ENCODE measurements at regions not wholly inside any gene's neighbourhood (a gene's known extent, or its start where the extent isn't known, plus 50 kb on each side); places are given as distances from the start of the nearest gene placed in this dataset.

GRCh38 chr5:152100462-152100861, 175.8 kb upstream of the GLRA1 start:
- H3K36me3 Mint-ChIP-seq (ENCODE audit: low read depth): no peaks in the 10 kb centered on the region
- no peak overlapping the region for H3K4me3 Mint-ChIP-seq
- peaks cover 2% of the 10 kb centered on the region for H3K4me1 Mint-ChIP-seq (ENCODE audit: low read depth)
- POLR2A ChIA-PET: no interaction called here
- ATAC-seq: no peak
- CTCF ChIA-PET: no interaction called here
- peaks cover 3% of the 10 kb centered on the region for H3K27me3 Mint-ChIP-seq (ENCODE audit: low read depth)
- no peak overlapping the region for H3K27ac Mint-ChIP-seq
- peaks cover 4% of the 10 kb centered on the region for H3K9me3 Mint-ChIP-seq (ENCODE audit: insufficient read depth)
- no peak for DNase-seq

- Mint-ChIP-seq H3K27ac (no peak overlapping the region), H3K4me3 (no peak overlapping the region), H3K9me3 (ENCODE audit: insufficient read depth) (peaks cover under 1% of the 10 kb centered on the region), H3K27me3 (ENCODE audit: low read depth) (peaks cover 3% of the 10 kb centered on the region), H3K36me3 (ENCODE audit: low read depth) (no peaks in the 10 kb centered on the region), H3K4me1 (ENCODE audit: low read depth) (peaks cover 2% of the 10 kb centered on the region)
- ATAC-seq (no peak), DNase-seq (no peak)
- ChIA-PET POLR2A (no interaction called here), CTCF (no interaction called here)
These were observed 172.5 kb upstream of the GLRA1 start for GRCh38 chr5:152097128-152097527.

DNA sequence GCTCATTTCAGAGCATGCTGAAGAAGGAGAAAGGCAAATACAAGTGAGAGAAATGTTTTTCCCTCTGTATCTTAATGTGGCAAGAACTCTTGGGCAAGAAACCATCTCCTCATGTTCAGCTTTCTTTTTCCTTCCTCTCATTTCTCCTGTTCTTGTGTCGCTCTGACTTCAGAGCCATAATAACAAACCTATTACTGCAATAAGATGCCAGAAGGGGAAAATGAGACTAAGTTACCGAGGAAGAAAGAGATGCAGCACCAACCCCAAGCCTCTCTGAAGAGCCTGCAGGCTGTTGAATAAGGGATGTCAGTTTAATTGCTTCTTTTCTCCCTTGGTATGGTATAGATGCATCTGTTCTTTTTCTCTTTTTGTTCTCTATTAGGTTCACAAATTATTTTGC, 170.1 kb upstream of the GLRA1 start:
- CTCF ChIA-PET: no interaction called here
- no peak overlapping the region for H3K27ac Mint-ChIP-seq
- H3K9me3 Mint-ChIP-seq (ENCODE audit: insufficient read depth): no peaks in the 10 kb centered on the region
- peaks cover 3% of the 10 kb centered on the region for H3K27me3 Mint-ChIP-seq (ENCODE audit: low read depth)
- ATAC-seq: no peak
- no peak overlapping the region for H3K4me3 Mint-ChIP-seq
- DNase-seq: no peak
- peaks cover 2% of the 10 kb centered on the region for H3K4me1 Mint-ChIP-seq (ENCODE audit: low read depth)
- no peaks in the 10 kb centered on the region for H3K36me3 Mint-ChIP-seq (ENCODE audit: low read depth)
- POLR2A ChIA-PET: no interaction called here

DNA sequence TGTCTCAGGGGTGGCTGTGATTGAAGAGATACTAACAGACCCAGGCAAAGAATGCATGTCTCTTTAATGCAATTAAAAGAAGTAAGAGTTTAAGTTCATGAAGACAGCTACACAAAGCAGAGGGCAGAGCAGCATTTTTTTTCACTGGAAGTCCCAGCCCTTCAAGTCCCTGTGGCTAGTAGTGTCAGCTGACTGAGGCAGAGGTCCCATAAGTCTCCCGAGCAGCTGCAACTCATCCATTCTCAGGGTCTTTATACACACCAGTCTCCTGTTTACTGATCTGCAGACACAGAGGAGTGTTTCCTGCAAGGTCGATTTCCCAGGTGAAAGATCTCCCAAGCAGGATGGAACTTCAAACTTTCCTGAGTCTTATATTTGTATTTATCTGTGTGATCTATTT, 169.4 kb upstream of the GLRA1 start:
- H3K4me3 Mint-ChIP-seq: no peak overlapping the region
- ChIA-PET POLR2A (no interaction called here), CTCF (no interaction called here)
- H3K9me3 Mint-ChIP-seq (ENCODE audit: insufficient read depth): no peaks in the 10 kb centered on the region
- peaks cover 2% of the 10 kb centered on the region for H3K4me1 Mint-ChIP-seq (ENCODE audit: low read depth)
- H3K27ac Mint-ChIP-seq: no peak overlapping the region
- ATAC-seq (no peak), DNase-seq (no peak)
- H3K27me3 Mint-ChIP-seq (ENCODE audit: low read depth): peaks cover 3% of the 10 kb centered on the region
- no peaks in the 10 kb centered on the region for H3K36me3 Mint-ChIP-seq (ENCODE audit: low read depth)

- ChIA-PET CTCF (no interaction called here), POLR2A (no interaction called here)
- DNase-seq (no peak), ATAC-seq (no peak)
- peaks cover 3% of the 10 kb centered on the region for H3K27me3 Mint-ChIP-seq (ENCODE audit: low read depth)
- H3K36me3 Mint-ChIP-seq (ENCODE audit: low read depth): no peaks in the 10 kb centered on the region
- H3K4me1 Mint-ChIP-seq (ENCODE audit: low read depth): peaks cover 2% of the 10 kb centered on the region
- no peaks in the 10 kb centered on the region for H3K9me3 Mint-ChIP-seq (ENCODE audit: insufficient read depth)
- no peak overlapping the region for H3K4me3 Mint-ChIP-seq
- no peak overlapping the region for H3K27ac Mint-ChIP-seq
These were observed 167.9 kb upstream of the GLRA1 start for GRCh38 chr5:152092580-152092979.

DNA sequence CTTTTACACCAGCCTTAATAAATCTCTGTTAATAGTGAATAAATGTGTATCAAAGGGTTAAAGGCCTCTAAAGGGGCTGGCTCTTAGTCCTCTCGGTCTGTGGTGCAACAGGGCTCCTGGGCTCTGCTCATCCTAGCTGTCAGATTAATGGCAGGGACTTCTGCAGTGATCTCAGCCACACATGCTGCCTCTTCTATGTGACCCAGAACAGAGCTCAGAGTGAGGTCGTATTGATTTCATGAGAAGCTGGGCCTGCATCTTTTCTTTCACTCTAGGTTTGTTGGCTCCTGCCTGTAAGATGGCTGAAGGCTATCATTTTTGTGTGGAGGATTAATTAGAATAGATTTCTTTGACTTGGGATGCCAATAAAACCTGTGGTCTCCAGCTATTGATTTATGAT, 165.0 kb upstream of the GLRA1 start:
- H3K27ac Mint-ChIP-seq: no peak overlapping the region

GRCh38 chr5:152086668-152087067, 162.0 kb upstream of the GLRA1 start:
- Mint-ChIP-seq H3K9me3 (ENCODE audit: insufficient read depth) (no peaks in the 10 kb centered on the region), H3K4me3 (no peak overlapping the region), H3K36me3 (ENCODE audit: low read depth) (no peaks in the 10 kb centered on the region), H3K27me3 (ENCODE audit: low read depth) (no peaks in the 10 kb centered on the region), H3K27ac (no peak overlapping the region), H3K4me1 (ENCODE audit: low read depth) (no peaks in the 10 kb centered on the region)
- ChIA-PET POLR2A (no interaction called here), CTCF (no interaction called here)
- DNase-seq (no peak), ATAC-seq (no peak)

More for the DNA sequence above, 165.0 kb upstream of the GLRA1 start:
- no peak for ATAC-seq
- CTCF ChIA-PET: interaction anchor here (0.6 kb wide), 1 partner anchor 426 kb away, joined by 3 read pairs; no protein-coding TSS in a partner anchor
- POLR2A ChIA-PET: no interaction called here
- no peak overlapping the region for H3K4me3 Mint-ChIP-seq
- H3K36me3 Mint-ChIP-seq (ENCODE audit: low read depth): no peaks in the 10 kb centered on the region
- H3K4me1 Mint-ChIP-seq (ENCODE audit: low read depth): no peaks in the 10 kb centered on the region
- no peak for DNase-seq
- H3K9me3 Mint-ChIP-seq (ENCODE audit: insufficient read depth): no peaks in the 10 kb centered on the region
- no peaks in the 10 kb centered on the region for H3K27me3 Mint-ChIP-seq (ENCODE audit: low read depth)

- ChIA-PET POLR2A (no interaction called here), CTCF (no interaction called here)
- H3K4me1 Mint-ChIP-seq (ENCODE audit: low read depth): no peaks in the 10 kb centered on the region
- H3K4me3 Mint-ChIP-seq: no peak overlapping the region
- H3K9me3 Mint-ChIP-seq (ENCODE audit: insufficient read depth): no peaks in the 10 kb centered on the region
- ATAC-seq (no peak), DNase-seq (no peak)
- no peak overlapping the region for H3K27ac Mint-ChIP-seq
- no peaks in the 10 kb centered on the region for H3K27me3 Mint-ChIP-seq (ENCODE audit: low read depth)
- H3K36me3 Mint-ChIP-seq (ENCODE audit: low read depth): no peaks in the 10 kb centered on the region
These were observed 159.8 kb upstream of the GLRA1 start for GRCh38 chr5:152084476-152084875.

- H3K9me3 Mint-ChIP-seq (ENCODE audit: insufficient read depth): no peaks in the 10 kb centered on the region
- H3K27ac Mint-ChIP-seq: no peak overlapping the region
These were observed 158.6 kb upstream of the GLRA1 start for GRCh38 chr5:152083231-152083630.

GRCh38 chr5:152072091-152072490, 147.4 kb upstream of the GLRA1 start:
- POLR2A ChIA-PET: no interaction called here
- ATAC-seq: no peak

More at GRCh38 chr5:152083231-152083630, 158.6 kb upstream of the GLRA1 start:
- H3K4me3 Mint-ChIP-seq: no peak overlapping the region
- no peaks in the 10 kb centered on the region for H3K36me3 Mint-ChIP-seq (ENCODE audit: low read depth)
- H3K4me1 Mint-ChIP-seq (ENCODE audit: low read depth): no peaks in the 10 kb centered on the region
- no peaks in the 10 kb centered on the region for H3K27me3 Mint-ChIP-seq (ENCODE audit: low read depth)
- ATAC-seq (no peak), DNase-seq (no peak)
- ChIA-PET CTCF (interaction anchor here (1.2 kb wide), 1 partner anchor 60 kb away, joined by 3 read pairs; no protein-coding TSS in a partner anchor), POLR2A (no interaction called here)

GRCh38 chr5:152070591-152070990, 145.9 kb upstream of the GLRA1 start:
- no peak overlapping the region for H3K4me3 Mint-ChIP-seq
- H3K9me3 Mint-ChIP-seq (ENCODE audit: insufficient read depth): no peaks in the 10 kb centered on the region
- DNase-seq (no peak), ATAC-seq (no peak)
- H3K4me1 Mint-ChIP-seq (ENCODE audit: low read depth): no peaks in the 10 kb centered on the region
- H3K27me3 Mint-ChIP-seq (ENCODE audit: low read depth): peaks cover 2% of the 10 kb centered on the region
- POLR2A ChIA-PET: no interaction called here
- H3K27ac Mint-ChIP-seq: no peak overlapping the region
- CTCF ChIA-PET: no interaction called here
- H3K36me3 Mint-ChIP-seq (ENCODE audit: low read depth): no peaks in the 10 kb centered on the region

More at GRCh38 chr5:152072091-152072490, 147.4 kb upstream of the GLRA1 start:
- Mint-ChIP-seq H3K36me3 (ENCODE audit: low read depth) (no peaks in the 10 kb centered on the region), H3K9me3 (ENCODE audit: insufficient read depth) (no peaks in the 10 kb centered on the region), H3K27me3 (ENCODE audit: low read depth) (peaks cover 2% of the 10 kb centered on the region), H3K4me1 (ENCODE audit: low read depth) (no peaks in the 10 kb centered on the region), H3K4me3 (no peak overlapping the region), H3K27ac (no peak overlapping the region)
- DNase-seq: no peak
- CTCF ChIA-PET: no interaction called here

DNA sequence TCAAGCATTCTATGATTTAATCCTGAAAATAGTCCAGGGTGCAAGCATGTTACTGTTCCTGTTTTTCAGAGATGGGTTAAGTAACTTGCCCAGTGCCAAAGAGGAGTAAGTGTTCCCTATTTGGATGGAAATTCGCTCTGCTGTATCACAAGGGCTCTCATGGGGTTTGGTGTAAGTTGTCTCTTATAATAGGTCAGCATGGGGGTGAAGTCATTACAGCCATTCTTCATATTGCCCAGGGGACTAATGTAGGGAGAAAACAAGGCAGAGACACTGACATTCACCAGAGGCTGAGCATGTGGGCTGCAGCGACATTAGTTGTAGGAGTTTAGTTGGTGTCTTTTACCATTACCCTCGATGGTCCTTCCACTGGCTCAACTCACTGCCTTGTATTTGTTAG, 142.1 kb upstream of the GLRA1 start:
- DNase-seq (no peak), ATAC-seq (no peak)
- ChIA-PET CTCF (no interaction called here), POLR2A (no interaction called here)
- no peaks in the 10 kb centered on the region for H3K27me3 Mint-ChIP-seq (ENCODE audit: low read depth)
- no peaks in the 10 kb centered on the region for H3K9me3 Mint-ChIP-seq (ENCODE audit: insufficient read depth)
- no peak overlapping the region for H3K27ac Mint-ChIP-seq
- no peaks in the 10 kb centered on the region for H3K4me1 Mint-ChIP-seq (ENCODE audit: low read depth)
- H3K36me3 Mint-ChIP-seq (ENCODE audit: low read depth): no peaks in the 10 kb centered on the region
- H3K4me3 Mint-ChIP-seq: no peak overlapping the region

DNA sequence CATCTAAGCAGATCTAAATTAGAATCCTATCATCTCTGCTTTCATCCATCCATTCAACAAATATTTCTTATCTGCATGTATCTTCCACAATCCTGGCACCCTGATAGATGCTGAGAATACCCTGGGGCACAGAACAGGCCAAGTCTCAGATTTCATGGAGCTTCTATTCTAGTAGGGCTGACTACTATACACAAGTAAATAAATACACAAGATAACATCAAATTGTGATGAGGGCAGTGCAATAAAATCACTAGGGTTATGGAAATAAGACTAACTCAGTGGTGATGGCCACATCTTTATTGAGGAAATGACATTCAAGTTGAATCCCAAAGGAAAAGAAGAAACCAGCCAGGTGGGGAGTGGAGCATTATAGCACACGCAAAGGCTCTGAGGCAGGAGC, 138.4 kb upstream of the GLRA1 start:
- H3K27ac Mint-ChIP-seq: no peak overlapping the region
- H3K9me3 Mint-ChIP-seq (ENCODE audit: insufficient read depth): no peaks in the 10 kb centered on the region
- no peaks in the 10 kb centered on the region for H3K4me1 Mint-ChIP-seq (ENCODE audit: low read depth)
- CTCF ChIA-PET: no interaction called here
- H3K36me3 Mint-ChIP-seq (ENCODE audit: low read depth): no peaks in the 10 kb centered on the region
- no peak overlapping the region for H3K4me3 Mint-ChIP-seq
- POLR2A ChIA-PET: no interaction called here
- ATAC-seq: no peak
- no peak for DNase-seq
- H3K27me3 Mint-ChIP-seq (ENCODE audit: low read depth): no peaks in the 10 kb centered on the region

Data from activated CD8-positive, alpha-beta T cell treated with anti-CD3 and anti-CD28 coated beads, Interleukin-2, amount 10 ng/mL, durations not matched to agents 7 days and 5 days (primary cell).